WTC11 (cell line): ENCODE measurements at regions not wholly inside any gene's neighbourhood (a gene's known extent, or its start where the extent isn't known, plus 50 kb on each side); places are given as distances from the start of the nearest gene placed in this dataset.

Experiments
- ATAC-seq: fragments of 200-7000 bp; cut with Tn5 transposase; 2 replicates; pipeline ENCODE4 v1.10.0; 2021; ENCODE audit warnings: mild to moderate bottlenecking, moderate library complexity
- CTCF ChIA-PET: fragments of 300-600 bp; sonication (Branson Sonifier 250); formaldehyde crosslinking; loops from one replicate; lab custom pipeline; 2021; ENCODE audit warnings: antibody characterized with exemption; lab: Charles Lee
- POLR2A ChIA-PET: fragments of 350-600 bp; sonication (Branson Sonifier 250); formaldehyde crosslinking; loops from one replicate; lab custom pipeline; 2021; ENCODE audit warnings: antibody characterized with exemption; lab: Charles Lee
- DNase-seq: peaks from one replicate; pipeline ENCODE4 v3.0.0; 2021; ENCODE audit warnings: low spot score
- H3K27ac Mint-ChIP-seq: 2 replicates; pipeline ENCODE4 v1.8.0; 2021; ENCODE audit warnings: mixed read lengths
- H3K27me3 Mint-ChIP-seq: 2 replicates; pipeline ENCODE4 v1.8.0; 2021; ENCODE audit warnings: low read depth, mild to moderate bottlenecking, moderate library complexity, mixed read lengths
- H3K36me3 Mint-ChIP-seq: 2 replicates; pipeline ENCODE4 v1.8.0; 2021; ENCODE audit warnings: mixed read lengths
- H3K4me1 Mint-ChIP-seq: 2 replicates; pipeline ENCODE4 v1.8.0; 2022; ENCODE audit warnings: mixed read lengths
- H3K4me3 Mint-ChIP-seq: 2 replicates; pipeline ENCODE4 v1.8.0; 2021; ENCODE audit warnings: mild to moderate bottlenecking, moderate library complexity, mixed read lengths
- H3K9me3 Mint-ChIP-seq: 2 replicates; pipeline ENCODE4 v1.8.0; 2021; ENCODE audit warnings: mixed read lengths
- CBFB ChIP-seq: sonication (generic); formaldehyde crosslinking; IDR thresholded peaks from 2 replicates; pipeline ENCODE4 v1.8.1; 2022; ENCODE audit warnings: mild to moderate bottlenecking, low read depth, missing genetic modification reagents
- CREM ChIP-seq: sonication (generic); formaldehyde crosslinking; IDR thresholded peaks from 2 replicates; pipeline ENCODE4 v1.8.1; 2022; ENCODE audit warnings: mild to moderate bottlenecking, missing genetic modification reagents, moderate library complexity
- ETV6 ChIP-seq: sonication (generic); formaldehyde crosslinking; IDR thresholded peaks from 2 replicates; pipeline ENCODE4 v1.8.1; 2022; ENCODE audit warnings: mild to moderate bottlenecking, missing genetic modification reagents
- GTF2I ChIP-seq: fragments of 250-450 bp; sonication (Bioruptor Pico); conservative IDR thresholded peaks from 2 replicates; pipeline ENCODE4 v1.4.0; 2021; ENCODE audit warnings: mild to moderate bottlenecking
- IRF2 ChIP-seq: sonication (generic); formaldehyde crosslinking; IDR thresholded peaks from 2 replicates; pipeline ENCODE4 v1.8.0; 2022; ENCODE audit warnings: low read depth, missing genetic modification reagents, borderline replicate concordance
- KAT7 ChIP-seq: sonication (generic); formaldehyde crosslinking; IDR thresholded peaks from 2 replicates; pipeline ENCODE4 v1.8.1; 2023; ENCODE audit warnings: missing genetic modification reagents, mild to moderate bottlenecking, borderline replicate concordance
- MXD4 ChIP-seq: fragments of 250-450 bp; sonication (Bioruptor Pico); IDR thresholded peaks from 2 replicates; pipeline ENCODE4 v1.8.0; 2021; ENCODE audit warnings: mild to moderate bottlenecking, moderate library complexity, borderline replicate concordance
- NR2C2 ChIP-seq: sonication (generic); formaldehyde crosslinking; IDR thresholded peaks from 2 replicates; pipeline ENCODE4 v1.8.0; 2022; ENCODE audit warnings: mild to moderate bottlenecking, missing genetic modification reagents
- NR3C1 ChIP-seq: sonication (generic); formaldehyde crosslinking; conservative IDR thresholded peaks from 2 replicates; pipeline ENCODE4 v1.8.1; 2023; ENCODE audit warnings: low read depth, mild to moderate bottlenecking, missing genetic modification reagents
- ZNF138 ChIP-seq: sonication (generic); formaldehyde crosslinking; conservative IDR thresholded peaks from 2 replicates; pipeline ENCODE4 v1.8.1; 2022; ENCODE audit warnings: mild to moderate bottlenecking, moderate library complexity, missing genetic modification reagents
- ZNF219 ChIP-seq: sonication (generic); formaldehyde crosslinking; IDR thresholded peaks from 2 replicates; pipeline ENCODE4 v1.8.0; 2023; ENCODE audit warnings: missing genetic modification reagents, mild to moderate bottlenecking, borderline replicate concordance
- ZNF232 ChIP-seq: sonication (generic); formaldehyde crosslinking; IDR thresholded peaks from 2 replicates; pipeline ENCODE4 v1.8.0; 2022; ENCODE audit warnings: mild to moderate bottlenecking, missing genetic modification reagents
- ZNF416 ChIP-seq: fragments of 250-450 bp; sonication (Bioruptor Pico); IDR thresholded peaks from 2 replicates; pipeline ENCODE4 v1.9.0; 2021; ENCODE audit warnings: mild to moderate bottlenecking, inconsistent platforms
- TF ChIP-seq, protein P1 (sequence below): sonication (generic); formaldehyde crosslinking; IDR thresholded peaks from 2 replicates; pipeline ENCODE4 v1.8.1; 2022; ENCODE audit warnings: mild to moderate bottlenecking, missing genetic modification reagents, moderate library complexity, borderline replicate concordance
- TF ChIP-seq, protein P2 (sequence below): fragments of 250-450 bp; sonication (Bioruptor Pico); conservative IDR thresholded peaks from 2 replicates; pipeline ENCODE4 v1.9.0; 2021; ENCODE audit warnings: mild to moderate bottlenecking
- TF ChIP-seq, protein P3 (sequence below): sonication (generic); formaldehyde crosslinking; IDR thresholded peaks from 2 replicates; pipeline ENCODE4 v1.8.1; 2022; ENCODE audit warnings: low read depth, mild to moderate bottlenecking, moderate library complexity, missing genetic modification reagents, borderline replicate concordance
- TF ChIP-seq, protein P4 (sequence below): sonication (generic); formaldehyde crosslinking; conservative IDR thresholded peaks from 2 replicates; pipeline ENCODE4 v1.8.1; 2023; ENCODE audit warnings: mild to moderate bottlenecking, low read depth, missing genetic modification reagents, moderate library complexity
- TF ChIP-seq, protein P5 (sequence below): sonication (generic); formaldehyde crosslinking; IDR thresholded peaks from 2 replicates; pipeline ENCODE4 v1.8.1; 2023; ENCODE audit warnings: mild to moderate bottlenecking, missing genetic modification reagents
- TF ChIP-seq, protein P6 (sequence below): sonication (generic); formaldehyde crosslinking; IDR thresholded peaks from 2 replicates; pipeline ENCODE4 v1.8.0; 2022; ENCODE audit warnings: mild to moderate bottlenecking, missing genetic modification reagents
- TF ChIP-seq, protein P7 (sequence below): fragments of 250-450 bp; sonication (Bioruptor Pico); IDR thresholded peaks from 2 replicates; pipeline ENCODE4 v1.8.0; 2021; ENCODE audit warnings: mild to moderate bottlenecking

DNA sequence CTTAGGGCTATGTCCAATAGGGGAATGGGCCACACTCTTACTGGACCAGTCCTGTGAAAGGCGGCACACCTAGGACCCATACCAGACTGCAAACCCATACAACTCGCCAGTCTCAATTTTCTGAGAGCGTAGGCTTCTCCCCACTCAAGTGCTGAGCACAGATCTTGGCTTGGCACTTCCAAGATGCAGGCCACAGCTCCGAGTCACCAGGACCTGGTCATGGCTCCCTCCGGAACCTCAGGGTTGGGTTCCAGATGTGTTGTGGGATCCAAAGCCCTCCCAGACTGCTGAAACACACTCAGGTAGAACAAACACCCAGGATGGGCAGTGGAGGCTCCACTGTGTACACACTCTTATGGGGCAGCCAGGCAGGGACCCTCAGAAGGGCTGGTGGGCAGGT is 103.3 kb downstream of the TMEM144 start:
- H3K4me3 Mint-ChIP-seq, result no peak overlapping the region
- POLR2A ChIA-PET, result no interaction called here
- no peak for DNase-seq

More for the DNA sequence above, 103.3 kb downstream of the TMEM144 start:
- no peak for ATAC-seq
- TF ChIP-seq, protein P1, sequence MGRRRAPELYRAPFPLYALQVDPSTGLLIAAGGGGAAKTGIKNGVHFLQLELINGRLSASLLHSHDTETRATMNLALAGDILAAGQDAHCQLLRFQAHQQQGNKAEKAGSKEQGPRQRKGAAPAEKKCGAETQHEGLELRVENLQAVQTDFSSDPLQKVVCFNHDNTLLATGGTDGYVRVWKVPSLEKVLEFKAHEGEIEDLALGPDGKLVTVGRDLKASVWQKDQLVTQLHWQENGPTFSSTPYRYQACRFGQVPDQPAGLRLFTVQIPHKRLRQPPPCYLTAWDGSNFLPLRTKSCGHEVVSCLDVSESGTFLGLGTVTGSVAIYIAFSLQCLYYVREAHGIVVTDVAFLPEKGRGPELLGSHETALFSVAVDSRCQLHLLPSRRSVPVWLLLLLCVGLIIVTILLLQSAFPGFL (CRISPR knock-in tag), result no peak
- TF ChIP-seq ZNF138 (CRISPR knock-in tag) (no peak), ZNF219 (CRISPR knock-in tag) (no peak), GTF2I (CRISPR knock-in tag) (no peak), CBFB (no peak), IRF2 (CRISPR knock-in tag) (no peak), ZNF232 (no peak), ETV6 (CRISPR knock-in tag) (no peak), NR2C2 (CRISPR knock-in tag) (no peak), MXD4 (CRISPR knock-in tag) (no peak), CREM (no peak), NR3C1 (no peak), ZNF416 (CRISPR knock-in tag) (no peak), KAT7 (CRISPR knock-in tag) (no peak)
- TF ChIP-seq, protein P2, sequence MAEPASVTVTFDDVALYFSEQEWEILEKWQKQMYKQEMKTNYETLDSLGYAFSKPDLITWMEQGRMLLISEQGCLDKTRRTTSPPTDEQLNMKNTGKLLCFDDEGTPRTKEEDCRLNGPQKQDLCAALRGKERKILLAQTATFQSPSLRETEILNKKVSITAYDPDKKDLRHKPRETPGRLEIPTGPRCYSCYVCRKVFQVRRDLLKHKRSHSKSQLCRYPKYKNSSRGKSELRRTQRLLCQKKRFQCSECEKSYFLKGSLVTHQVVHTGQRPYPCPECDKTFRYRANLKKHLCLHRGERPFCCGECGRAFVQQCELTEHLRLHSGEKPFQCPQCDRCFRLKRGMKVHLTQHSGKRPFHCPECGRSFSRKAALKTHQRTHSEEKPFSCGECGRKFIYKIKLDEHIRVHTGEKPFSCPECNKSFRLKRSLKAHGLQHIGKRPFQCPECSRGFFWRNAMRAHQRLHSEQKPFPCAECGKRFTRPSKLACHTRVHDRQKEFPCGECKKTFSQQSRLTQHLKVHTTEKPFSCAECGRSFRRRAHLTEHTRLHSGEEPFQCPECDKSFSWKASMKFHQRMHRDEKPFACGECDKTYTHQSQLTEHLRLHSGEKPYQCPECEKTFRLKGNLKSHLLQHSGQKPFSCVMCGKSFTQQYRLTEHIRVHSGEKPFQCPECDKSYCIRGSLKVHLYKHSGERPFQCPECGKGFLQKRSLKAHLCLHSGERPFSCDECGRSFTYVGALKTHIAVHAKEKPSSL (CRISPR knock-in tag), result no peak
- TF ChIP-seq, protein P3, sequence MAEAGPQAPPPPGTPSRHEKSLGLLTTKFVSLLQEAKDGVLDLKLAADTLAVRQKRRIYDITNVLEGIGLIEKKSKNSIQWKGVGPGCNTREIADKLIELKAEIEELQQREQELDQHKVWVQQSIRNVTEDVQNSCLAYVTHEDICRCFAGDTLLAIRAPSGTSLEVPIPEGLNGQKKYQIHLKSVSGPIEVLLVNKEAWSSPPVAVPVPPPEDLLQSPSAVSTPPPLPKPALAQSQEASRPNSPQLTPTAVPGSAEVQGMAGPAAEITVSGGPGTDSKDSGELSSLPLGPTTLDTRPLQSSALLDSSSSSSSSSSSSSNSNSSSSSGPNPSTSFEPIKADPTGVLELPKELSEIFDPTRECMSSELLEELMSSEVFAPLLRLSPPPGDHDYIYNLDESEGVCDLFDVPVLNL (CRISPR knock-in tag), result no peak
- TF ChIP-seq, protein P4, sequence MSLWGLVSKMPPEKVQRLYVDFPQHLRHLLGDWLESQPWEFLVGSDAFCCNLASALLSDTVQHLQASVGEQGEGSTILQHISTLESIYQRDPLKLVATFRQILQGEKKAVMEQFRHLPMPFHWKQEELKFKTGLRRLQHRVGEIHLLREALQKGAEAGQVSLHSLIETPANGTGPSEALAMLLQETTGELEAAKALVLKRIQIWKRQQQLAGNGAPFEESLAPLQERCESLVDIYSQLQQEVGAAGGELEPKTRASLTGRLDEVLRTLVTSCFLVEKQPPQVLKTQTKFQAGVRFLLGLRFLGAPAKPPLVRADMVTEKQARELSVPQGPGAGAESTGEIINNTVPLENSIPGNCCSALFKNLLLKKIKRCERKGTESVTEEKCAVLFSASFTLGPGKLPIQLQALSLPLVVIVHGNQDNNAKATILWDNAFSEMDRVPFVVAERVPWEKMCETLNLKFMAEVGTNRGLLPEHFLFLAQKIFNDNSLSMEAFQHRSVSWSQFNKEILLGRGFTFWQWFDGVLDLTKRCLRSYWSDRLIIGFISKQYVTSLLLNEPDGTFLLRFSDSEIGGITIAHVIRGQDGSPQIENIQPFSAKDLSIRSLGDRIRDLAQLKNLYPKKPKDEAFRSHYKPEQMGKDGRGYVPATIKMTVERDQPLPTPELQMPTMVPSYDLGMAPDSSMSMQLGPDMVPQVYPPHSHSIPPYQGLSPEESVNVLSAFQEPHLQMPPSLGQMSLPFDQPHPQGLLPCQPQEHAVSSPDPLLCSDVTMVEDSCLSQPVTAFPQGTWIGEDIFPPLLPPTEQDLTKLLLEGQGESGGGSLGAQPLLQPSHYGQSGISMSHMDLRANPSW (CRISPR knock-in tag), result no peak
- TF ChIP-seq, protein P5, sequence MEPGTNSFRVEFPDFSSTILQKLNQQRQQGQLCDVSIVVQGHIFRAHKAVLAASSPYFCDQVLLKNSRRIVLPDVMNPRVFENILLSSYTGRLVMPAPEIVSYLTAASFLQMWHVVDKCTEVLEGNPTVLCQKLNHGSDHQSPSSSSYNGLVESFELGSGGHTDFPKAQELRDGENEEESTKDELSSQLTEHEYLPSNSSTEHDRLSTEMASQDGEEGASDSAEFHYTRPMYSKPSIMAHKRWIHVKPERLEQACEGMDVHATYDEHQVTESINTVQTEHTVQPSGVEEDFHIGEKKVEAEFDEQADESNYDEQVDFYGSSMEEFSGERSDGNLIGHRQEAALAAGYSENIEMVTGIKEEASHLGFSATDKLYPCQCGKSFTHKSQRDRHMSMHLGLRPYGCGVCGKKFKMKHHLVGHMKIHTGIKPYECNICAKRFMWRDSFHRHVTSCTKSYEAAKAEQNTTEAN, result no peak
- TF ChIP-seq, protein P6, sequence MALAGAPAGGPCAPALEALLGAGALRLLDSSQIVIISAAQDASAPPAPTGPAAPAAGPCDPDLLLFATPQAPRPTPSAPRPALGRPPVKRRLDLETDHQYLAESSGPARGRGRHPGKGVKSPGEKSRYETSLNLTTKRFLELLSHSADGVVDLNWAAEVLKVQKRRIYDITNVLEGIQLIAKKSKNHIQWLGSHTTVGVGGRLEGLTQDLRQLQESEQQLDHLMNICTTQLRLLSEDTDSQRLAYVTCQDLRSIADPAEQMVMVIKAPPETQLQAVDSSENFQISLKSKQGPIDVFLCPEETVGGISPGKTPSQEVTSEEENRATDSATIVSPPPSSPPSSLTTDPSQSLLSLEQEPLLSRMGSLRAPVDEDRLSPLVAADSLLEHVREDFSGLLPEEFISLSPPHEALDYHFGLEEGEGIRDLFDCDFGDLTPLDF (CRISPR knock-in tag), result no peak
- TF ChIP-seq, protein P7, sequence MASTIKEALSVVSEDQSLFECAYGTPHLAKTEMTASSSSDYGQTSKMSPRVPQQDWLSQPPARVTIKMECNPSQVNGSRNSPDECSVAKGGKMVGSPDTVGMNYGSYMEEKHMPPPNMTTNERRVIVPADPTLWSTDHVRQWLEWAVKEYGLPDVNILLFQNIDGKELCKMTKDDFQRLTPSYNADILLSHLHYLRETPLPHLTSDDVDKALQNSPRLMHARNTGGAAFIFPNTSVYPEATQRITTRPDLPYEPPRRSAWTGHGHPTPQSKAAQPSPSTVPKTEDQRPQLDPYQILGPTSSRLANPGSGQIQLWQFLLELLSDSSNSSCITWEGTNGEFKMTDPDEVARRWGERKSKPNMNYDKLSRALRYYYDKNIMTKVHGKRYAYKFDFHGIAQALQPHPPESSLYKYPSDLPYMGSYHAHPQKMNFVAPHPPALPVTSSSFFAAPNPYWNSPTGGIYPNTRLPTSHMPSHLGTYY (CRISPR knock-in tag), result no peak
- no peaks in the 10 kb centered on the region for H3K36me3 Mint-ChIP-seq
- H3K27ac Mint-ChIP-seq, result no peak overlapping the region
- H3K9me3 Mint-ChIP-seq, result peaks cover 6% of the 10 kb centered on the region
- H3K4me1 Mint-ChIP-seq, result no peaks in the 10 kb centered on the region
- H3K27me3 Mint-ChIP-seq, result no peaks in the 10 kb centered on the region
- CTCF ChIA-PET, result no interaction called here
